Heart left ventricle (tissue), 16 donors: ENCODE measurements at regions not wholly inside any gene's neighbourhood (a gene's known extent, or its start where the extent isn't known, plus 50 kb on each side); places are given as distances from the start of the nearest gene placed in this dataset.

Experiments used
- ATAC-seq, 4 donors: fragments of 200-7000 bp; cut with Tn5 transposase; one replicate each; pipeline ENCODE4 v1.9.1; 2020 to 2022; ENCODE audit warnings: moderate library complexity in 4 of 4, mild to moderate bottlenecking in 3 of 4, moderate number of reproducible peaks in 1 of 4
- DNase-seq, 5 donors: peaks; one replicate each; pipeline ENCODE4 v3.0.0-alpha.2; 2020
- H3K27ac ChIP-seq, 12 donors: fragments of 200-600 bp; sonication (generic) in 4 of 12; one replicate each; pipeline versions ENCODE4 v1.5.0 to v1.8.0; 2016 to 2022; ENCODE audit warnings: mild to moderate bottlenecking in 2 of 12
- H3K27me3 ChIP-seq, 9 donors: fragments of 200-600 bp; sonication (generic) in 2 of 9; one replicate each; pipeline versions ENCODE4 v1.5.1 to v1.8.0; 2016 to 2022; ENCODE audit warnings: mild to moderate bottlenecking in 3 of 9
- H3K36me3 ChIP-seq, 9 donors: fragments of 200-600 bp; sonication (generic) in 2 of 9; one replicate each; pipeline versions ENCODE4 v1.5.0 to v1.8.0; 2018 to 2022; ENCODE audit warnings: mild to moderate bottlenecking in 2 of 9
- H3K4me1 ChIP-seq, 12 donors: fragments of 200-600 bp; sonication (generic) in 4 of 12; one replicate each; pipeline versions ENCODE4 v1.5.0 to v1.8.0; 2016 to 2022; ENCODE audit warnings: mild to moderate bottlenecking in 3 of 12
- H3K4me3 ChIP-seq, 12 donors: fragments of 200-600 bp; sonication (generic) in 4 of 12; one replicate each; pipeline versions ENCODE4 v1.5.0 to v1.8.0; 2017 to 2022; ENCODE audit warnings: mild to moderate bottlenecking in 9 of 12, moderate library complexity in 4 of 12
- H3K9me3 ChIP-seq, 12 donors: fragments of 200-600 bp; sonication (generic) in 4 of 12; one replicate each; pipeline versions ENCODE4 v1.5.0 to v1.8.0; 2016 to 2022; ENCODE audit warnings: mild to moderate bottlenecking in 1 of 12
- CTCF ChIP-seq, 12 donors: fragments of 200-600 bp; sonication (generic) in 4 of 12; IDR thresholded peaks; one replicate each; pipeline versions ENCODE4 v1.5.0 to v1.8.0; 2018 to 2022; ENCODE audit warnings: antibody characterized with exemption in 12 of 12, mild to moderate bottlenecking in 5 of 12
- POLR2A ChIP-seq, 2 donors: fragments of 450-650 bp; IDR thresholded peaks; one replicate each; pipeline ENCODE4 v1.6.1; 2017; ENCODE audit warnings: antibody characterized with exemption in 2 of 2, mild to moderate bottlenecking in 2 of 2, moderate library complexity in 2 of 2
- WGBS, 4 donors: extraction: QIAGEN DNeasy Blood & Tissue Kit in 2 of 4; methylation state at CpG; one replicate each; pipeline versions ENCODE4 v1.1.5 to v1.1.7; 2013 to 2018; 5-methylcytosine and 5-hydroxymethylcytosine counted together
- intact Hi-C, 10 donors: fragments of 100-400 bp; cut with DNase I; formaldehyde crosslinking; loops; one replicate each; pipeline versions ENCODE4 v1.11.1 to v1.14.2; 2022
- donor health status: ischemic (EF 13 %, LVEDD 7.1; RV severe dilation, severe dysfunction).
- donor health status: healthy with polysubstance abuse.
- donor health status: DM: no; HTN: yes; CAD: no.
- donor health status: DM: no; HTN: no; CAD: no.
- donor health status: ischemic (EF 25% LVEDD 6.9; RV normal size, moderate dysfunction).
- donor health status: ischemic (EF 25% LVEDD 5.7; RV mildly dilated, moderate dysfunction).
- donor health status: healthy.
- donor health status: DM: yes; HTN: yes; CAD: no.
- donor health status: ischemic (EF 35%, LVEDD 5.7; RV mildly dilated, moderate dysfunction).
- donor health status: nonischemic (EF 11% LVEDD 7.7; RV severe dilation, severe dysfunction).
- donor health status: DM: yes; HTN: yes; CAD: no.
- donor health status: PGD.
- donor health status: ischemic (EF 29% LVEDD 5.4; RV normal size, mild dysfunction).
- donor health status: nonischemic (EF 23%, LVEDD 6.1; RV moderate dilation, normal function).

GRCh38 chr17:71432378-71433315, 688.2 kb upstream of the SOX9 start:
- Histone ChIP-seq H3K4me3 (no peak overlapping the region), H3K4me1 (no peaks in the 10 kb centered on the region), H3K9me3 (peaks cover 0 to 13% (median 5%) of the 10 kb centered on the region in 12 donors), H3K27me3 (no peaks in the 10 kb centered on the region), H3K36me3 (no peaks in the 10 kb centered on the region), H3K27ac (no peak overlapping the region)
- no peak for ATAC-seq
- DNase-seq = no peak
- intact Hi-C loops = no loop called here
- WGBS, 4 donors = 62 to 78% (median 73%) methylated on average over 2 of the region's 2 CpGs
- TF ChIP-seq CTCF (IDR thresholded peaks at IDR 0.05) (no peak), POLR2A (IDR thresholded peaks at IDR 0.05) (no peak)

- 91 to 98% (median 96%) methylated on average over 1 of the region's 1 CpG for WGBS, 4 donors
Measured at GRCh38 chr17:71434716-71435115, 686.1 kb upstream of the SOX9 start.

GRCh38 chr17:71436479-71436878, 684.3 kb upstream of the SOX9 start:
- intact Hi-C loops = no loop called here
- no peak for TF ChIP-seq POLR2A (IDR thresholded peaks at IDR 0.05)
- no peak for TF ChIP-seq CTCF (IDR thresholded peaks at IDR 0.05)
- 60 to 84% (median 78%) methylated on average over 1 of the region's 1 CpG for WGBS, 4 donors

More at GRCh38 chr17:71434716-71435115, 686.1 kb upstream of the SOX9 start:
- intact Hi-C loops = no loop called here
- no peak for TF ChIP-seq POLR2A (IDR thresholded peaks at IDR 0.05)
- TF ChIP-seq CTCF (IDR thresholded peaks at IDR 0.05) = no peak
- H3K27ac ChIP-seq = no peak overlapping the region
- ATAC-seq (no peak), DNase-seq (no peak)
- no peak overlapping the region for H3K4me3 ChIP-seq
- H3K27me3 ChIP-seq = no peaks in the 10 kb centered on the region
- H3K4me1 ChIP-seq = no peaks in the 10 kb centered on the region
- H3K36me3 ChIP-seq = no peaks in the 10 kb centered on the region
- peaks cover 0 to under 1% (median 0%) of the 10 kb centered on the region in 12 donors for H3K9me3 ChIP-seq

GRCh38 chr17:71437166-71437565, 683.7 kb upstream of the SOX9 start:
- no peak for DNase-seq
- Histone ChIP-seq H3K4me3 (no peak overlapping the region), H3K27me3 (no peaks in the 10 kb centered on the region), H3K4me1 (no peaks in the 10 kb centered on the region), H3K27ac (no peak overlapping the region), H3K9me3 (no peaks in the 10 kb centered on the region), H3K36me3 (no peaks in the 10 kb centered on the region)
- 77 to 85% (median 82%) methylated on average over 1 of the region's 1 CpG for WGBS, 4 donors
- no peak for TF ChIP-seq CTCF (IDR thresholded peaks at IDR 0.05)
- TF ChIP-seq POLR2A (IDR thresholded peaks at IDR 0.05) = no peak
- no peak for ATAC-seq
- intact Hi-C loops = no loop called here

More at GRCh38 chr17:71436479-71436878, 684.3 kb upstream of the SOX9 start:
- Histone ChIP-seq H3K9me3 (no peaks in the 10 kb centered on the region), H3K27me3 (no peaks in the 10 kb centered on the region), H3K27ac (no peak overlapping the region), H3K36me3 (no peaks in the 10 kb centered on the region), H3K4me1 (no peaks in the 10 kb centered on the region), H3K4me3 (no peak overlapping the region)
- ATAC-seq = no peak
- no peak for DNase-seq
